HG03442 (cell line): ENCODE measurements at regions not wholly inside any gene's neighbourhood (a gene's known extent, or its start where the extent isn't known, plus 50 kb on each side); places are given as distances from the start of the nearest gene placed in this dataset.
"Not testable (repeated sequence)": the region's sequence is repeated elsewhere in the genome, so short reads cannot be mapped to it uniquely, and the experiment has no call there.

Source experiments
- ATAC-seq: cut with Tn5 transposase; IDR thresholded peaks from one replicate; pipeline ENCODE4 v1.9.1; 2021; ENCODE audit warnings: mild to moderate bottlenecking, moderate library complexity; ENCODE audit not compliant: unreplicated experiment

DNA sequence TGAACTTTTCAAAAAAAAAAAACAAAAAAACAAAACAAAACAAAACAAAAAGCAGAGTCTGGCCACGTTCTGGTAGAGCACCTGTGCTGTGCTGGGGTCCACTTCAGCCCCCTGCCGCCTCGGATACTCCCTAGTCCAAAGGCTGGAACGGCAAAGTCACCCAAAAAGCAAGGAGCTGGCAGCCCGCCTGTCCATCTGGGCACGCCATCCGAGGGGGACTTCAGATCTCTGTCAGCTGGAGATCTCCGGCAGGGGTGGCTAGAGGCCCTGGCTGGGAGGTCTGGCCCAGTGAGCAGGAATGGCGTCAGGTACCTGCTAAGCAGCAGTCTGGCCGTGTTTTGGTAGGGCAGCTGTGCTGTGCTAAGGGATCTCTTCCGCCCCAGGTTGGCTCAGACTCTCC, 152.3 kb upstream of the ZNF516 start:
- no peak for ATAC-seq

DNA sequence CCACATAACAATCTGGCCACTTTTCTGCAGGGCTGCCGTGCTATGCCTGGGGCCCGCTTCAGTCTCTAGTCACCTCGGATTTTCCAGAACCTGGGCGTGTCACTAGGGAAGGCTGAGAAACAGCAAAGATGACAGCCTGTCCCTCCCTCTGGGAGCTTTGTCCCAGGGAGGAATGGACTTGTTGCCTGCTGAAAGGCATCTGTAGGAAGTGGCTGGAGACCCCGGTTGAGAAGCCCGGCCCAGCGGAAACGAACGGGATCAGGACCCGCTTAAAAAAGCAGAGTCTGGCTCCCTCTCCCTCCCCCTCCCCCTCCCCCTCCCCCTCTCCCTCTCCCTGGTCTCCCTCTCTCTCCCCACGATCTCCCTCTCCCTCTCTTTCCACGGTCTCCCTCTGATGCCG, 149.5 kb upstream of the ZNF516 start:
- no peak for ATAC-seq

DNA sequence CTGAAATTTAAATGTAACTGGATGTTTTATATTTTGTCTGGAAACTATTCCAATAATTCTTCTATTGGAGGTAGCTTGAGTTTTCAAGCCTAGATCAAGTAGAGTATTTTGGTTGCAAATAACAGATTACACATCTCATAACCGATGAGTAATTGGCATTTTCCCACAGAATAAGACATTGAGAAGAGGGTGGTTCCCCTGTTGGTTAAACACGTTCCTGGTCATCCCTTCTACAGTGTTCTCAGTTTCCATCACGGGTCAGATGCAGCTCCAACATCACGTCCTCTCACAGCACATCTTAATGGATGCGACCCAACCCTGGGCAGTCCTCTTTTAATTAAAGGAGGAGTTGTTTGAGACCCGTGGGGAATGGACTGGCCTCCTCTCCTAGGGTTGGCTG, 149.0 kb upstream of the ZNF516 start:
- ATAC-seq = no peak

DNA sequence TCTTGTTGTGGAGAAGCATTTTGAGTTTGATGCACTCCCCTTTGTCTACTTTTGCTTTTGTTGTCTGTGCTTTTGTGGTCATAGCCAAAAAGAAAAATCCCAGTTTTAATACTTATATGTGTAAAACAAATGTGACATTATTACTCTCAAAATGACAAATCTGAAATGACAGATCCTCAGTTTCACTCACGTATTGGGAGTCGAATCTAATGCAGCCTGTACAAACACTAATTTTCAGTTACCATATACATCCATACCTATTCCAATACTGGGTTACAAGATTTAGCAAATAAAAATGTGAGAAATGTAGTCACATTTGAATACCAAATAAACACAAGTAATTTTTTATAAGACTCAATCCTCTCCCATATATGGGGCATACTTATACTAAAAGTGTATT, 148.2 kb upstream of the ZNF516 start:
- no peak for ATAC-seq

DNA sequence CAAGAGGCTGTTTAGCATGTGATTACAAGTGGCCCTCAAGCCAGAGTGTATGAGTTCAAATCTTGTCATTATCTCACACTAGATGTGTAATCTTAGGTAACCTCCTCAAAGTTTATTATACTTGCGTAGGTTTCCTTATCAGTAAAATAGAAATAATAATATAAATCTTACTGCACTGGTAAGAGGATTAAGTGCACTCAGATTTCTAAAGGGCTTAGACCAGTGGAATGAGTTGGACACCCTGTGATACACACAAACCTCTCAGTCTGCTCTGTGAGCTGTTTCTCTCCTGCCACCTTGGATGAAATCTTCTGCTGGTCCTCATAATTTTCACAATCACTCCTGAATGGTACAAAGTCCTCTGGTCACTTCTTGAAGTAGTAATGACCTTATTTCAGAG, 145.4 kb upstream of the ZNF516 start:
- ATAC-seq = no peak

DNA sequence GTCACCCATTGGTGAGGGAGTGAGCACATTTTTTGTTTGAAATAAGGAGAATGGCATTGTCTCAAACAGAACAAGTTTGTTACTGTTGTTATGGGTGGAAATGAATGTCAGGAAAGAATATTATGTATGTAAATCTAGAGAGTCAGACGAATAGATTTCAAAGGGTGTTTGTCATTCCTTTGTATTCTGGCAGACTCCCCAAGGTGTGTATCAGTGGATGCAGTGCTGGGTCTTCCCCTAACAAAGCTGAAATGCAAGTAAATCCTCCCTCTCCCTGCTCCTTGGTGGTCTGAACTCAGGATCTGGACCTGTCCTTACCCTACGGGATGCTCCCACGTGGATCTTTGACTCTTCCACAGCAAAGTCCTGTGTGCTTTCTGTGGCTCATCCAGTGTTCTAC, 139.5 kb upstream of the ZNF516 start:
- no peak for ATAC-seq

DNA sequence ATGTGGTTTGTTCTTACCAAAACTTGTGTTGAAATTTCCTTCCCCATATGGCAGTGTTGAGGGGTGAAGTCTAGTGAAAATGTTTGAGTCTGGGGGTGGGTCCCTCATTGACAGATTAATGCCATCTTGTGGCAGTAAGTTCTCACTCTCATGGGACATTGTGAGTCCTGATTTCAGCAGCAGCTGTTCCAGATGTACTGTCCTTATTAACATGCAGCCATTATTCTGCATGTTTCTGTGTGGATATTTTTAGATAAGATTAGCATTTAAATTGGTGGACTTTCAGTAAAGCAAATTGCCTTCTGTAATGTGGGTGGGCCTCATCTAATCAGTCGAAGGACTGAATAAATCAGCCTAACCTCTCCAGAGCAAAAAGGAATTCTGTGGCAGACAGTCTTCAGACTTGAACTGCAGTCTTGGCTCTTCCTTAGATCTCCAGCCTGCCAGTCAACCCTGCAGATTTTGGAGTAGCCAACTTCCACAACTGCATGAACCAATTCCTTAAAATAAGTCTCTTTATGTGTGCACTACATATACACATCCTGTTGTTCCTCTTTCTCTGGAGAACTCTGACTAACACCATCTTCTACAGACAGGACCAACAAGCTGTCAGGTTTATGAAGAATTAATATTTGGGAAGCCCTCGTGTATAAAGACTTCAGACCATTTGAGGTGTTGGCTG, 138.7 kb upstream of the ZNF516 start:
- ATAC-seq = no peak

DNA sequence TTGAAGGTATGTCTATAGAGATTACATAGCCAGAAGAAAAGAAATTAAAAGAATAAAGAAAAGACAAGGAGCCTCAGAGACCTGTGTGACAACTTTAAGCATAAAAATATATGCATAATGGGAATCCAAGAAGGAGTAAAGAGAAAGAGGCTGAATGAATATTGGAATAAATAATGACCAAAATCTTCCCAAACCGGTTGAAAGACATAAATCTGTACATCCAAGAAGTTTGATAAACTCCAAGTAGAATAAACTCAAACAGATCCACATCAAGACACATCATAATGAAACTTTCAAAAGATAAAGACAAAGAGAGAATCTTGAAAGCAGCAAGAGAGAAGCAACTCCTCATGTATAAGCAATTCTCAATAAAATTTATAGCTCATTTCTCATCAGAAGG, 132.4 kb upstream of the ZNF516 start:
- ATAC-seq = no peak

DNA sequence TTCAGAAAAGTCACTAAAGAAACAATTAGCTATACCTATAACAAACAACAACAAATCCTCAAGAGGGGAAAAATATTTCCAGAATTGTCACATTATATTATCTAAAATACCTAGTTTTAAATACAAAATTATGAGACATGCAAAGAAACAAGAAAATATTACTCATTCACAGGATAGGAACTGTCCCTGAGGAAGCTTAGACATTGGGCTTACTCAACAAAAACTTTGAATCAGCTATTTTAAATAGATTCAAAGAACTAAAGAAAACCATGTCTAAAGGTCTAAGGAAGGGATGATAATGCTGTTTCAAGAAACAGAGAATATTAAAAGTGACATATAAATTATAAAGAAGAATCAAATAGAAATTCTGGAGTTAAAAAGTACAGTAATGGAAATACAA, 131.9 kb upstream of the ZNF516 start:
- no peak for ATAC-seq

DNA sequence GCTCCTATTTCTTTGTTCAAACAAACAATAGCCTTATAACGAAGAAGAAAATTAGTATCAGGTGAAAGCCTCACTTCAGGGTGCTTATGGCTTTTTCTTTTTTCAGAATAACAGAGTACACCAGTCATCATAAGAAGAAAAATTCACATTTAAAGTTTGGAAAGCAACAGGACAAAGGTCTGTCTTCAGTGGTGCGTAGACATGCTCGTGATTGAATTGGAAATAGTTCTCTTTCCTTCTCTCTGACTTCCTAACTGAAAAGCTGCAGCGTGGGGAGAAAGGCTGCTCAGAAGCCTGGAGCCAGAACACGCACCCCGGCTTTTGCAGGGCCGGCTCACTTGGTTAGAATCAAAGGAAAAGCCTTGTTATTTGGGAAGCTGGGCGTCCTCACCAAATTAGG, 127.6 kb upstream of the ZNF516 start:
- ATAC-seq = no peak

DNA sequence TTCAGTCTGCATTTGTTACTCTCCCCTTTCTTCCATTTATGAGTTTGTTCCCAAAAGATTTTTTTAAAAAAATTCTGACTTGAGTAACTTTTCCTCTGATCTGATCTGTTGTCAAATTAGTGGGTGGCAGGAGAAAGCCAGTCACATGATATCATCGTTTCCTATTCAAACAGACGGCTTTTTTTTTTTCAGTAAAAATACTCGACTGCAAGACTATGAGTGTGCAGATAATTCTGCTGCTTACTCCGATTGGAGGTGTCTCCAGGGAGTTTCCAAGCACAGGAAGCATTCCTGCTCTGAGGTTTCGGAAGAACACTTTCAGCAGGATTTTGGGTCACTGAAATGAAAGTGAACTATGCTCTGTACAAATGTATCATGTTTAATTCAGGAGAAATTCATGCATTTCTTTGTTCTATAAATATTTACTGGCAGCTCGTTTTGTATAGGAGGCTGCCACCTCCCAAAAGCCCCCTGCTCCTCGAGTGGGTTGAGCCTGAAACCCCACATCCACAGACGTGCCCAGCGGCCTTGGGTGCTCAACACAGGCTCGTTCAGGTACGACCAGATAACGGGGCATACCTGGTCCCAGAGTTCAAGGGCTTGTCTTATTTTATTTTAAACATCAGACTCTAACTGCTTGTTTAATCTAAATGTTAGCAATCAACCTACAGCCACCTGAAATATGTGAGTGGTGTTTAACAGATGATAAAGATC, 126.9 kb upstream of the ZNF516 start:
- no peak for ATAC-seq

DNA sequence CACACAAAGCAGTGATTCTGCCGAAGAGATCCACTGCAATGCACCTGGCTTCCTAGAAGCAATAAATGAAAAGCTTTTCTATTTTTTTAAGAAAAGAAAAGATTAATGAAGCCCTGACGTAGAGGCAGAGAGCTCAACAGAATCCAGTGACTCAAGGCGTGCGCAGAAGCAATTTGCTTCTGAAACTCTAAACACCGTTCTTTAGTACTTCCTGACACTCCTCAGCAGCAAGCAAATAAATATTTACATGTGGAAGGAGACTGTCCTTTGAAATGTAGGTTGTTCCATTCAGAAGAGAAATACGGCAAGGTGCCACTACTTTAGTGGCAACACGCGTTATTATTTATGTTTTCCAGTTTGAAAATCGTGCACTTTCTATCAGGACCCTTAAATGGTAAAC, 126.2 kb upstream of the ZNF516 start:
- ATAC-seq = no peak

DNA sequence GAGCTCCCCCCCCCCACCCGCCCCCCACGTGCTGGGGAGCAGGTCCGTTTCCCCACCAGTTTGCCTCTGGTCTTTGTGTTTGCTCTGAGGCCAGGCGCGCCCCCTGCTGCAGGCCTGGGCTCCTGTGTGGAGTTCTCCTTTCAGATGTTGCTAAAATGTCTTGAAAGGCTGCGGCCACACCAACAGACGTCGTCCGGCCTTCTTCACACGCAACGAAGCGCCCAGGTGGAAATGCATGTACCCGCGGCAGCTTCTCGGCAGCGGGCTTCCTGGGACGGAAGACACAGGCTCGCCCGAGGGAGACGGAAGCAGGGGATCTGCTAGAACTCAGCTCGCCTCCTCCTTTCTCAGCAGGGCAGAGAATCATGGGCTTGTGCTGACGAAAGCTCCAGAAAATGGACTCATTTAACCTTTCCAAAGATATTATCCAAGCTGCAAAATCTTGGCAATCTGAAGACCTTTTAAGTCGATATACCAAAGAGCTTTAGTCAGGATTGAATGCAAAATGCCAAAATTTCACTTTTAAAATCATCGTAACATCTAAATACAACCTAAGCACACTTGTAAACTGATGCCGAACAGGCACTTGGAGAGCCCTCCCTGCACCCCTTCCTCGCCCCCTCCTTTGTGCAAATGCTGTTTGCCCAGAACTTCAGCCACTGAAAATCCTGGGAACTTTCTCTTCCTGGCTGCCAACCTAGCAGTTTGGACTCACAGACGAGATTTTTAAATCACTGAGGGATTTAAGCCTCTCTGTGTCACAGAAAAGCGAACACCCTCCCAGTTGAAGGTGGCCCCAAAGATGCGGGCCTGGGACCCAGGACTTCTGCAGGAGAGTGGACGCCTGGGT, 125.5 kb upstream of the ZNF516 start:
- ATAC-seq = peak; percentile 83

DNA sequence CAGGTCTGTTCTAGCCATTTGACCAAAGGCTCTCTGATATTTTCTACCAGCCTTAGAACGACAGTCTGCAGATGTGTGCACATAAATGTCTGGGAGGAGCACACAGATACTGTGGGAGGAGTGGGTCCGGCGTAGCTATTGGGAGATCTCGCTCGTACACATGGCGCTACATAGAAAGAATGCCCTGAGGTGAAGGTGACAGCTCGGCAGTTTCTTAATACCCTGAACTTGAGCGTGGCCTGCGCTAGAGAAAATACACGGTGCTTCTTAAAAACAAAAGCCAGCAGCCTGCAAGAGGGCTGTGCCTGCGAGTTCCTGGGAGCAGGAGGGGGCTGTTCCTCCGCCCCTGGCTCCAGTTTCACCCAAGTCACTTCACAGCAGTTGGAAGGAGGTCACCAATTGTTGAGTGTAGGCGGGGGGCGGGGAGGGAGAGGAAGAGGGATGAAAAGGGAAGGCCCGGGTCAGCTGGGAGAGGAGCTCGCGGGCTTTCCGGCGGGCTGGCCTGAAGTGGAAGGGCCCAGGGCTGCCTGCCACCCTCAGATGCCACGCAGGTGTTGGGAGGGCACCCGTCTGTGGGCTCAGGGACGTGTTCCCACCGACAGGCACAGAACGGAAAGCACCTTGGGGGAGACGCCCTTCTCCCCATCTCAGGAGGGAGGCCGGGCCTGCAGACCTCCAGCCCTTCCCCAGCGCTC, 124.7 kb upstream of the ZNF516 start:
- ATAC-seq = peak; percentile 17

DNA sequence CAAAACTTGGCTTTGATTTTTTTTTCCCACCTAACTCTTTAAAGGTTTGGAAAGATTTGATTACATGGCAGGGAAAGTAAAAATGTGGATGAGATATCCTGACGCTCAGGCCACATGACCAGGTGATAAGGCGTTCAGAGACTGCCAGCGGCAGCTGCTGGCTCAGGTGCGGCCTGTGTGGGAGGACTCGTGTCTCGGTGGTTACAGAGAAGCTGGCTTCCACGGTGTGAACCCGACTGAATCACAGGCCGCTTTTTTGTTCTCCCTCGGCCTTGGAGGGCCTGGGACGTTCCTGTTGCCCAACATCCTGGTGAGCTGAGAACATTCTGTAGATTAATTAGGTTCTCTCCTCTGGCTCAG, 124.2 kb upstream of the ZNF516 start:
- ATAC-seq = no peak

DNA sequence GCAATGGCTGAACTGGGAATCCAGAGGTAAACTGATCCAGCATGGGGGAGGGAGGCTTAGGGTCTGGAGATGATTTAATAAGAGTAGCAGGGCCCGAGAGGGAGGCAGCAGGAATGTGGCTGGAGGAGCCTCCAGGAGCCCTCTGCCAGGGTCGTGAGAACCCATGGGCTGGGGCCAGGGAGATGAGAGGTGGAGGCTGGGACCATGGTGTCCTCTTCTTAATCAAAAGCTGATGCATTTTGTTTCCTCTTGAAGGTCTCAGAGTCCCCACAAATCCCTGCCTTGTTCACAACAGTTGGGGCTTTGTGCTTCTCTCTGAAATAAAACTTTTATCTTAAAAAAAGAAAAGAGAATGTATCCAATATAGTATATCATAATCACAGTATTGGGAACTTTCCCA, 123.7 kb upstream of the ZNF516 start:
- no peak for ATAC-seq

DNA sequence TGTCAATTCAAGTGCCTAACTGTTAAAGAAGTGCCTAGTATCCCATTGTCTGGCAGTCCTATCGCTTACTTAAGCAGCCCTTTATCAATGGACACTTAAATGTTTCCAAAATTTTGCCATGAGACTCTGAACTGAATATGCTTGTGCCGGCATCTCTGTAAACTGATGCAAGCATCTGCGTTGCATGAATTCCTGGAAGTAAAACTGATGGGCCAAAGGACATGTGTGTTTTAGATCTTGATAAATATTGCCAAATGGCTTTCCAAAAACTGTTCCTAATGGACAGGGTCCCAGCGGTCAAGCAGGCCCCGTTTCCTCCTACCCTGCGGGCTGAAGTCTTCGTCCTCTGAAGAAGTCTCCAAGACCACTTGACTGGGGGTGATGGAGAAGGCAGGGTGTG, 121.3 kb upstream of the ZNF516 start:
- ATAC-seq = no peak

DNA sequence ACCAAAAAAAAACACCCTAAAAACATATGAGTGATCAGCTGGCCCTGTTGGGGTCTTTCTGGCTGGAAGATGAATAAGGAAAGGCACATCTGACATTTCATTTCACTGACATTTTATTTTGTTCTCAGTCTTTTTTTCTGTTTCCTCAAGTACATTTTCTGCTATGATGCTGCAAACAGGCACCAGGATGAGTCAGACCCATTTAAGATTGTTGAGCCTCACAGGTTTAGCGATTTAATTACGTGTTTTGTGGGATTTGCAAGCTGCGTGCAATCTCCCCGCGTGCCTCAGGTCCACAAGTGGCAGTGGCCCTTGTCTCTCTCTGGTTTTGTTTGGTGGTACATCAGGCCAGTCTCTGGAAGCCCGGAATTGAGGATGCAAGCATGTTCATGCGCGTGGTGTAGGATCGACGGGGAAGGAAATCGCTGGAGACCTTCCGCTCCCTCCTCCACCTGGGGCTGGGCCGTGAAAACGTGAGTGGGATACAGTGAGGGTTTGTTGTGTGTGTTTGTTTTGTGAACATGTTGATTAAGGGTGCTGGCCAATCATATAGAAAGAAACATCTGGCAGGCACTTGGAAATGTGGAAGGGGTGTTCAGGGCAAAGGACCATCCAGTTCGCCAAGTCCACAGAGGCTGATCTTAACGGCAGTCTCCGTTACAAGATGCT, 120.2 kb upstream of the ZNF516 start:
- no peak for ATAC-seq

DNA sequence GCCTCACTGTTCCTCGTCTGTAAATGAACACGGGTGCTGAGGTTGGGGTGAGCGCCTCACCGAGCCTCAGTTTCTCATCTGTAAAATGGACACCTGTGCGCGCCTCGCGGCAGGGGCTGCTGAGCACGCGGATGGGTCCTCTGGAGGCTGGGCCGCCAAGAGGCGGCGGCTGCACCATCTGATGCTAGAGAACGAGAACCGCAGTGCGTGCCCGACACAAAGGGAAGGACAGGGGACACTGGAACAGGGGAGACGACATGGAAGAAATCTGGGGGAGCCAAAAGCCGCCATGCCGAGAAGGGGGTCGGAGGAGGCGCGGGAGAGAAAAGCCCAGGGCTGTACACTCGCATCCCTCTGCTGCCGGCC, 118.7 kb upstream of the ZNF516 start:
- ATAC-seq = no peak

DNA sequence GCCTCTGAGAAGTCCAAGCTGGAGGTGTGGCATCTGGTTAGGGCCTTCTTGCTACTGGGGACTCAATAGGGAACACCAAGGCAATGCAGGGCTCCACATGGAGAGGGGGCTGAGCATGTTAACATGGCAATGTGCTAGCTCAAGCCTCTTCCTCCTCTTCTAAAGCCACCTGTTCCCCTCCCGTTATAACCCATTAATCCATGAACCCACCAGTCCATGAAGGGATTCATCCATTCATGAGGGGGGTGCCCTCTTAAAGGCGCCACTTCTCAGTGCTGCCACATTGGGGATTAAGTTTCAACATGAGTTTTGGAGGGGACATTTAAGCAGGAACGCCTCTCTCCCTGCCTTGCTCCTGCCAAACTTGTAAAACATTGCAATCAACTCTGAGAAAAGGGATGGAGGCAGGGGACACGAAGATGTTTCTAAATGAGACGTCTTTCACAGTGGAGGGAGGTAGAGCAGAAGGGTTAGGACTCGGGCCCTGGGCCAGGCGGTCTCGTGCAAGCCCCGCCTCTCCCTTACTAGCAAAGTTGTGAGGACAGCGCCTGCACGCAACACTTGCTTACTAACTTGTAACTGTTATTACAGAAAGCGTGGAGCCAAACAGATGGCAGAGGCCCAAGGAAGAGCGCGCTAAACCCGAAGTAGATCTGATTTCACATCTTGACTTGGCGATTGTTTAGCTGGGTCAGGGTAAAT, 118.2 kb upstream of the ZNF516 start:
- ATAC-seq = no peak

DNA sequence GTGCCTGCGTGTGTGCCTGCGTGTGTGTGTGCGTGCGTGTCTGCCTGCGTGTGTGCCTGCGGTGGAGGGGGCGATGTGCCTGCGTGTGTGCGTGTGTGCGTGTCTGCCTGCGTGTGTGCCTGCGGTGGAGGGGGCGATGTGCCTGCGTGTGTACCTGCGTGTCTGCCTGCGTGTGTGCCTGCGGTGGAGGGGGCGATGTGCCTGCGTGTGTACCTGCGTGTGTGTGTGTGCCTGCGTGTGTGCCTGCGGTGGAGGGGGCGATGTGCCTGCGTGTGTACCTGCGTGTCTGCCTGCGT, 116.7 kb upstream of the ZNF516 start:
- ATAC-seq = not testable (repeated sequence)
